ENCODE measurements at regions not wholly inside any gene's neighbourhood (a gene's known extent, or its start where the extent isn't known, plus 50 kb on each side); places are given as distances from the start of the nearest gene placed in this dataset.

GRCh38 chr1:80424249-80424648 is 1376.5 kb upstream of the ADGRL2 start:
- no peak for DNase-seq (ENCODE audit: extremely low read depth, low read depth)

- DNase-seq (ENCODE audit: extremely low read depth, low read depth): no peak
Measured at GRCh38 chr1:80418134-80418533, 1382.6 kb upstream of the ADGRL2 start.

GRCh38 chr1:80417671-80418070 is 1383.1 kb upstream of the ADGRL2 start:
- DNase-seq (ENCODE audit: extremely low read depth, low read depth): no peak

GRCh38 chr1:80413969-80414368 is 1386.8 kb upstream of the ADGRL2 start:
- DNase-seq (ENCODE audit: extremely low read depth, low read depth): no peak

- no peak for DNase-seq (ENCODE audit: extremely low read depth, low read depth)
Measured at GRCh38 chr1:80410233-80410632, 1390.5 kb upstream of the ADGRL2 start.

GRCh38 chr1:80403471-80403893 is 1397.0 kb upstream of the ADGRL4 start:
- DNase-seq (ENCODE audit: extremely low read depth, low read depth): no peak

GRCh38 chr1:80402625-80403024 is 1396.1 kb upstream of the ADGRL4 start:
- DNase-seq (ENCODE audit: extremely low read depth, low read depth): no peak

GRCh38 chr1:80401757-80402156 is 1395.2 kb upstream of the ADGRL4 start:
- no peak for DNase-seq (ENCODE audit: extremely low read depth, low read depth)

GRCh38 chr1:80392529-80392928 is 1386.0 kb upstream of the ADGRL4 start:
- no peak for DNase-seq (ENCODE audit: extremely low read depth, low read depth)

- no peak for DNase-seq (ENCODE audit: extremely low read depth, low read depth)
Measured at GRCh38 chr1:80385650-80386049, 1379.1 kb upstream of the ADGRL4 start.

GRCh38 chr1:80384959-80385358 is 1378.4 kb upstream of the ADGRL4 start:
- DNase-seq (ENCODE audit: extremely low read depth, low read depth): no peak

GRCh38 chr1:80384083-80384830 is 1377.7 kb upstream of the ADGRL4 start:
- no peak for DNase-seq (ENCODE audit: extremely low read depth, low read depth)

GRCh38 chr1:80375662-80376061 is 1369.1 kb upstream of the ADGRL4 start:
- DNase-seq (ENCODE audit: extremely low read depth, low read depth): no peak

- no peak for DNase-seq (ENCODE audit: extremely low read depth, low read depth)
Measured at GRCh38 chr1:80375109-80375508, 1368.6 kb upstream of the ADGRL4 start.

- DNase-seq (ENCODE audit: extremely low read depth, low read depth): no peak
Measured at GRCh38 chr1:80369780-80370179, 1363.2 kb upstream of the ADGRL4 start.

- no peak for DNase-seq (ENCODE audit: extremely low read depth, low read depth)
Measured at GRCh38 chr1:80367058-80367457, 1360.5 kb upstream of the ADGRL4 start.

GRCh38 chr1:80365359-80366021 is 1359.0 kb upstream of the ADGRL4 start:
- DNase-seq (ENCODE audit: extremely low read depth, low read depth): no peak

GRCh38 chr1:80363689-80364475 is 1357.4 kb upstream of the ADGRL4 start:
- DNase-seq (ENCODE audit: extremely low read depth, low read depth): no peak

- no peak for DNase-seq (ENCODE audit: extremely low read depth, low read depth)
Measured at GRCh38 chr1:80359666-80360065, 1353.1 kb upstream of the ADGRL4 start.

- DNase-seq (ENCODE audit: extremely low read depth, low read depth): no peak
Measured at GRCh38 chr1:80349218-80349617, 1342.7 kb upstream of the ADGRL4 start.

GRCh38 chr1:80341021-80341420 is 1334.5 kb upstream of the ADGRL4 start:
- DNase-seq (ENCODE audit: extremely low read depth, low read depth): no peak

GRCh38 chr1:80318108-80318507 is 1311.6 kb upstream of the ADGRL4 start:
- DNase-seq (ENCODE audit: extremely low read depth, low read depth): no peak

Measured in NCI-H460 (cell line).